Stimulated activated CD4-positive, alpha-beta T cell treated with anti-CD3 and anti-CD28 coated beads, Interleukin-15, amount 100 ng/mL, for 48 hours (primary cell): ENCODE measurements at regions not wholly inside any gene's neighbourhood (a gene's known extent, or its start where the extent isn't known, plus 50 kb on each side); places are given as distances from the start of the nearest gene placed in this dataset.

Experiments
- DNase-seq, 2 donors: peaks; one replicate each; pipeline ENCODE4 v3.0.0-alpha.2; 2020; ENCODE audit warnings: low read depth in 2 of 2

DNA sequence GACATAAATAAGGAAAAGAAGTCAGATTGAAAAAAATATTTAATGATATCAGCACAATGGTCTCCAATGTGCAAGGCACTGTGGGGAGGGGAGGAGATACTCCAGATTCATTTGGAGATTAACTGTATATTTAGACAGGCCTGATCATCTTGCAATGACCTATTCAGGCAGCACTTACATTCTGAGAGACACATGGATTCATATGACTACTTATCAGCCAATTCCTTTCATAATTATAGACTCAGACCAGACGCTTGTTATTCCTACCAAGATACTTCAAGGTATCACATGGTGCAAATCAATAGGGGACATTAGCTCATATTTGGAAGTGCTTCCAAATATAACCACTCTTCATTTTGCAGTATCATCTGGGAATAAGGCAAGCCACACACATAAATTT, 153.5 kb upstream of the TARS1 start:
- DNase-seq: no peak

DNA sequence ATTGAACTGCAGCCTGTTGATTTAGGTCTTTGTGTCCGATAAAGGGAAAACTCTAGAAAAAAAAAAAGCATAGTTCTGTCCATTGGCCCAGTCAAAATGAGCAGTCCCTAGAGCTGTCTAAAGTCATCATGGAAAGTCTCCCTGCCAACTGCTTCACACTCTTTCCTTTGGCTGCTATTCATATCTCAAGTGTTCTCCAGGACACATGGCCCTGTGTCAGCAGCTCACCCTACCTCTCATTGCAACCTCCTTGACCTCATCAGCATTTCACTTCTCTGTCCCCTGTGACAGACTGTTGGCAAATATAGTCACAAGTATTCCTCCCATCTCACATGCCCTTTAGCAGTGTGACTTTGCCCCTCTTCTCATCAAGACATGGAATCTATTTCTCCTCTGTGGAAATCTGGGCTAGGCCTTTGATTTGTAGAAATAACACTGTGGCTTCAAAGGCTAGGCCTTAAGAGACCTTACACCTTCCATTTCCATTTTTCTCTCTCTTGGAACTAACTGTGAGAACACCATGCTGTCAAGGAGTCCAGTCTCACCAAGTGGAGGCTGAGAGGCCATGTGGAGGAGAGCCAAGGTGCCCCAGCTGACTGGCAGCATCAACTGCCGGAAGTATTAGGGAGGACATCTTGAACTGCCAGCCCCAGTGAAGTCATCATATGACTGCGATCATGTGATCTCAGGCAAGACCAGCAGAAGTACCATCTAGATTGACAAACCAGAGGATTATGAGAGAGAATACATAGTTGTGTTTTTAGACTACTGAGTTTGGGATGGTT, 149.4 kb upstream of the TARS1 start:
- DNase-seq: no peak

DNA sequence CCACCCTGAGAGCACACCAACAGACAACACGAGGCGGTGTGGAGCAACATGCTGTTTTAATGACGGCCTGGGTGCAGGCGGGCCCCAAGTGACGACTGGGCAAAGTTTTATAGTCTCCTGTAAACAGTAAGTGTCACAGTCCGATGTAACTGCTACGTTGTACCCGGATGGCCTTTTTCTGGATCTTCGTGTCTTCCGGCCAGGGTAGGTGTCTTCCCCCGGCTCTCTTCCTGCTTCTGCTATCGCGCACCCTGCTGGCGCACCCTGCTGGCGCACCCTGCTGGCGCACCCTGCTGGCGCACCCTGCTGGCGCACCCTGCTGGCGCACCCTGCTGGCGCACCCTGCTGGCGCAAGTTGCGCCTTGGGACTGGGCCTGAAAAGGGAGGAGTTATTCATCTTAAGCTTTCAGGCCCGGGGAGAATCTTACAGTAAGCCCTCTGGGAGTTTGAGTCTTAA, 143.0 kb upstream of the TARS1 start:
- no peak for DNase-seq

DNA sequence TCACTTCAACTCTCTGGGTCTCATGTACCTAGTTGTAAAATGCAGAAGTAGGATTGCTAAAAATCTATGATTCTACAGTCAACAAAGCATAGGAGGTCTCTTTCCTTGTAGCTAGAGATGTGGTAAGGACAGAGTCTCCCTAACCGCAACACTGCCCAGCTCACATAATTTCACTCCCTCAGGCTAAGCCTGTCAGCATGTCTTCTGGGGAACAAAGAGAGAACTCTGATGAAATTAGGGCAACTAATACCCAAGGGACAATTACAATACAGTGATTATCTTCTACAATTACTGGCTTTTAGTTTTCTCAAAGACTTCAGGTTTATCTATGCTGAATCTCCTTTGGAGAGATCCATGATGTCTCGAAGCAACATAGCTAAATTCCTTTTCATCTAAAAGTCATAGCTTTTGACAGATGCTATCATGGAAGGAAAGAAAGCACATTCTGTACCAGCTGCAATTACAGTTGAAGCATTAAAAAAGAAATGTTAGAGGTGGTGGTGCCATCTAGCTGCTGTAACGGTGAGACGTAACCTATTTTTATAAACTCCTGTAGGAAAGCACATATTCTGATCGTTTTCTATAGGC, 141.1 kb upstream of the TARS1 start:
- DNase-seq: no peak

DNA sequence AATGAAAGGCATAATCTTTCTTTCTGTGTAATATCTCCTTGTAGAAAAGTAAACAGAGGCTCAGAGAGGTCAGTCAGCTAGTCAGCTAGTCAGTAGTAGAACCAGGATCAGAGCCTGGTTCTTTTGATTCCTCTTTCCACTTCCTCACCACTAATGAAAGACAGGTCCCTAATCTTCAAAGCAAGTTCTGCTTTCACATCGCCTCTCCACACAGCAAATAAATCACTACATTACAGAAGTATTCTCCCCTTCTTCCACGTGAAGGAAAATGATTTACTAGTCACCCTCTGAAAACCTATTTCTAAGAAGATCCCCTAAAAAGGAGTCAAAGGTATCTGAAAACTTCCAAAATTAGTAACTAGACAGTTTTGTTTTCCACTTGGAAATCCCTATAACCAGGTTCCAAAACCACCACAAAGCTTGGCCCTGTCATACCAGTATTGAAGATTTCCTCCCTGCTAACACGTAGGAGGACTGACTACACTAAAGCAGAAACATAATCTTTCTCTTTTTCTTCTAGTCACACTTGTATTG, 140.5 kb upstream of the TARS1 start:
- DNase-seq: no peak

DNA sequence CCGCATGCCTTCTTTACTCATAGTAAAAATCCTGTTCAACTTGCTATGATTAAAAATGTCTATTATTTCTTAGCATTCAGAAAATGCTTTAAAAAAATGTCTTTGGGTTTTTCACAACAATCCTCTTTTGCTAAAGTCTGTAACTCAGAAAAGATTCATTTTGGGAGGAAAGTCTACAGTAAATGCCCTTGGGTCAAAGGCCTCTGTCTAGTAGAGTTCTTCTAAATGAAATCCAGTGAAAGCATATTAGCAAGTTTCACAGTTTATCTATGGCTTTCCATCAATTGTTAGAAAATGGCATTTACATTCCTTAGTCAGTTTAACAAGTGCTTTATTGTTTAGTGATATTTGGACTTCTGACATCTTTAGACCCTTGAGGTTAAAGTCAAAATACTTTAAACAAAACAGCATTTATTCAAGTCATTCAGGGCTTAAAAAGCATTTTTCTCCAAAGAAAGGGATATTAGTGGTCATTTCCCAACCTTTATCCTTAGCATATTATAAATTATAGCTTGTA, 137.1 kb upstream of the TARS1 start:
- DNase-seq: no peak

DNA sequence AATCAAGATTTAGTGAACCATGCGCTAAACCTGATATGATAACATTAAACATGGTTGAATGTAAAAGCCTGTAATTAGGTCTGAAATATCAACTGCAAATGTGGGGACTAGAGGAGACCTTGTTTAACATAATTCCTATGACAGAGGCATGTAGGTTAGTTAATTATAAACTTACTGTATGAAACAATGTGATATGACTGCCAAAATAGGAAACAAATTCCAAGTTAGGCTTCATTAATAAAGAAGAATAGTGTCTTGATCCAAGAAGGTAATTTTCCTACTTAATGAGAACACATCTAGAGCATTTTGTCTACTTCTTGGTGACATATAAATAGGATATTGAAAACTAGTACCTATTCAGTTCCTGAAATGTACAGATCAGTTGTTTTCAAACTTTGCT, 136.2 kb upstream of the TARS1 start:
- DNase-seq: no peak

DNA sequence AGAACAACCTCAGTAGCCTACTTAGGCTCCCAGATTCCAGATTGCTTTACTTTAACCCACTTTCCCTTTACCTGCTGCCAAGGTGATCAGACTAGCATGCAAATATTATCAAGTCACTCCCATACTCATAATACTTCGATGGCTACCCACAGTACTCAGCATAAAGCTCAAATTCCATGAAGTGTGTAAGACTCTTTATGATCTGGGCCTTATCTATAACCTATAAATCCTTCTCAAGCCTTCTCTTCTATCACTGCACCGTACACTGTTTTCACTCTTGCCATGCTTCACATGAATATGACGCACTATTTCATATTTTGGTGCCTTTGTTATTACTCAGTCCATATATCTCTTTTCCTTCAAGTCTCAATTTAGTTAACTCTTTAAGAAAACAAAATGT, 135.2 kb upstream of the TARS1 start:
- DNase-seq: no peak

DNA sequence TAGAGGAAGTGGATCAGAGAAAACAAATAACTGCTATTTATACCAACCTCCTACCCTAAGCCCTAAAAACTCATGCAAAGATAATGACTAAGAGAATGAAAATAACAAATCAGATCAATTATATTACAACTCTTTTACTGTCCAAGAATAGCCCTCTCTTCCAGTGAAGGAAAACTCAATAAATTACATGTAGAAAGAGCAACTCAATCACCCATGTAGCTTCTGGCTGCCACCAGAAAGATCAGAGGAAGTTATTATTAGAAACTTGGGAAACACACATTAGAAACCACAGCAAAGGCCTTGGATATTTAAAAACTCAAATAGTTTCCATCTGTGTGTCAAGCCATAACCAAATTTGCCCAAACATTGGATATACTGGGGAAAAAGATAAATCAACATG, 134.0 kb upstream of the TARS1 start:
- DNase-seq: no peak

DNA sequence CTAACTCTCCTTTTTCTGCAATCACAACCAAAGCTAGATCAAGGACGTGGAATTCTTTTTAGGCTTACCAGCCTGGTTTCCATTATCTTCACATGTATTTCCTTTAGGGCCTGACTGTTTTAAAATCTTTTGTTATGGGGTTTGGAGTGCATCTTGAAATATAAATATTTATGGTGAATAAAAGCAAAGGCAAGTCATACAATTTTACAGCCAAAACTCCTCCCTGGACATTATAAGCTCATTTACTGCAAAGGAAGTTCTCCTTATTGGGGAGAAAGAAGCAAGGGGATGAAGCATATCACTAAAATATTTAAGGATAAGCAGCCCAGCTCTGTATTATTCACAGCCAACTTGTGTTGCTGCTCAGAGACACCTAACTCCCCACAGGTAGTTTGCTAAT, 132.2 kb upstream of the TARS1 start:
- no peak for DNase-seq

DNA sequence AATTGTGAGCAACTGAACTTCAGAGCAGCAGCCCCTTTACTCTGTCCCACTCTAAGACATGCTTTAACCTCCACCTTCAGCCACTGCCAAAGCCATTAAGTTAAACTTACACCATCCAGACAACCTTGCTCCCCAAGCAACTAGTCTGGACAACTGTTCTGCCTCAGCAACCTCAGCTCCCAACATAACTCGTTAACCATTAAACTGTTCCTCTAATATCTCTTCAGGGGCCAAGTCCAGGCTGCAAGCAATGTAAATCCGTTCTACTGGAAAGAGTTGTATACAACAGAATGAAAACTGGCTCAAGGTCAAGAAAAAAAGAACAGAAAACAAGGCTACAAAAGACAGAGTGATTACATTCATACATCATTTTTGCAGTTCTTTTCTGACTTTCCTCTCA, 131.7 kb upstream of the TARS1 start:
- no peak for DNase-seq

DNA sequence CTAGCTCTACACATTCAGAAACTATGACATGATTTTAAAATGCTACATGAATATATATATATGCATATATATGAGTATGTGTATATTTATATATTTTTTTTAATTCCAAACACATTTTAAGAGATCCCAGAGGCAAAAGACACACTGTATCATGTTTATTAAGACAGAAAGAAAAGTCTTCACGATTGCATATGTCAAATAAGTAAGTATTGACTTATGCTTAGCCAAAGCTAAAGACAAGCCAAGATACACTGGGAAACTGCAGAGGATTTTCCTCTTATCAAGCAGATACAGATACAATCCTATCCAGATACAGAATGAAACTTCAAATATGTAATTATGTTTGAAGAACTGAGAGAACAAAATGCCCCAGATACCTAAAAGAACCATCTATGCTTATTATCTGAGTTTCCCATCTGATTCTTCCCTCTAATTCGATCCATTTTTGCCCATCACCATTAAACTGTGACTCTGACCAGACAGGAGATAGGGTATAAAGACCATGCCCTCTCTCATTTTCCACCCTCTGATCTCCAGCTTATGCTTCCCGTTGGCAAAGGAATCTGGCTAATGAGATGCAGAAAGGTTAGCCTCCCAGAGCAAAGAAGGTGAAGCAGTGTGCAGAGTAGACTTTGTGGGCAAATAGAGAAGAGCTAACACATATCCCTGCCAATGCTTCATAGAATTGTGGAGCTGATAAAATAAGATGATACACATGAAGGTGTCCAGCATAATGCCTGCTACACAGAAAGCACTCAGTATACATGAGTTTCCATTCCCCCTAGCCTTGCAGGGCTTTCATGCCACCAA, 131.0 kb upstream of the TARS1 start:
- no peak for DNase-seq

DNA sequence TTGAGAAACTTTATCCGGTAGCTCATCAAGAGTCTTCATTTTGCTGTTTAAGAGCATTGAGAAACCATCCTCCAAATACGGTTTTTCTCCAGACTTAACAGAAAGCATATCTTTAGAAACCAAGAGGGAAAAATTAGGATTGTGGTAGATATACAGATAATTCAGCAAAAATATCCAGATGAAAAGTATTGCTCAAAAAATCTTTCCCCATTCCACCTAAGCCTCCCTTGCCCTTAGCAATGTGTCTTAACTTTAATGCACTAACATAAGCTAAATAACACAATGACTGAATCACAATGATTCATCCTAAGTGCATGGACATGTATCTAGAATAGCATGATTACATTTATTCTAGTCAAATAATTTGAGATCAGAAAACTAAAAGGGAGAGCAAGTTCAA, 130.3 kb upstream of the TARS1 start:
- DNase-seq: no peak

DNA sequence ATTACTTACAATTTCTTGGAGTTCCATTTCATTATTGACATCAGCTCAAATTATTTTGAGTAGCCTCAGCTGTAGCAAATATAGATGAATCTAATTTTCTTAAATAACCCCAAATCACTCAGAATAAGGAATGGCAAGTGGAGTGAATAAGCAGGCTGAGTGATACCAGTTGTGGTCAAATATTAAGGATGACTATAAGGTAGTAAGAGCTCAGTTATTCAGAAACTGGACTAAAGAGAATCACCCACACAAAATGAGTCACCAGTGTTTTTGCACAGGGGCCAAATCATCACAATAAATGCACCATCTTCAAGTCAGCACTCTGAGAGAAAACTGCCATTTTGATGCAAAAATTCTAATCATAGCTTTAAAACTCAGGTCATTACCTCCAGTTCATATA, 128.9 kb upstream of the TARS1 start:
- no peak for DNase-seq

DNA sequence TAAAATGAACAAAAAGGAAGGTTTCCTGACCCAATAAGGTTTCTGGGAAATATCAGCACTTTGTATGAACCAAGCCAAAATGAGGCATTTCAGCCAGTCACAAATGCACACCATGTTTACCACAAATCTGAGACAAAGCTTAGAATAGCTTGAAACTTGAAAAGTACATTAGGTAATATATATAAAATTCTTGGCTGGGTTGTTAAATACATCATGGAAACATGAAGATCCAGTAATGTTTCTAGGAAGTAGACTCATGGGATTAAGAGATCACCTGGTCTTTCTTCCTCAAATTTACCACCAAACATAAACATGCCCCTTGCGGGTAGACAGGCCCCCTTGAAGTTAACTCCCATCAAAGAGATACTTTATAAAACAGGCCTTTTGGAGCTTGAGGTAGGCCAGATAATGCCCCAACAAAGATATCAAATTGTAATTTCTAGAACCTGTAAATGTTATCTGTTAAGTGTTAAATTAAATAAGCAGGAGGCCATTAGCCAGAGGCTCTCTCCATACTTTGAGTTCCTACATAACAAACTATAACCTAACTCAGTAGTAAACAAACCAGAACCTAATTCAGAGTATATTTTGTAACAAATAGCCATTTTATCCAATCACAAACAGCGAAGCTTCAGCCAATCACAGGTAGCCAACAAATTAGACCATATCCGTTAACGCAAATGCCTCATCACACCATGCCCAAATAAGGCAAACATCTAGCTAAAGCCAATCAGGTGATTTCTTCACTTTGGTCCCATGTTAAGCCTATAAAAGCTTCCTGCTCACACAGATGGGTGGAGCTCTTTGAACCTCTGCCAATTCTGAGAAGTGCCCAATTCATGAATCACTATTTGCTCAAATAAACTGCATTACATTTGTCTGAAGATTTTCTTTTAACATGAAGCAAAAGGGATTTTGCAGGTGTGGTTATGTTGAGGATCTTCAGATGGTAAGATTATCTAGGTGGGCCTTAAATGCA, 127.9 kb upstream of the TARS1 start:
- no peak for DNase-seq

DNA sequence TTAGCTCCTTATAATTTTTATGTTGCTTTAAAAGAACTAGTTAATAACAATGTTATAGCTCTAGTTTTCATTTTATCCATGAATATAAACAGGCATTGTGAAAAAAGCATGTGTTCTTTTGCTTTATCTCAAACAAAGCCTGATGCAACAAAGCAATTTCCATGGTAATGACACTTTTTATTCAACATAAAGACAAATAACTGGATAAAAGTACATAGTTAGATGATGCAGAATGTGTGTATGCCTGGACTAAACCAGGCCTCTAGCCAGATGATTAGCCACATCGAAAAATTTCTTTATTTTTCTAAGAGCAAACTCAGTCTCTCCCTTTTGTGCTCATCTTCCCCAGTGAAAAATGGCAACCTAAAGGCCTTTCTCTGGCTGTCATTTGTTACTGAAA, 125.6 kb upstream of the TARS1 start:
- DNase-seq: no peak

DNA sequence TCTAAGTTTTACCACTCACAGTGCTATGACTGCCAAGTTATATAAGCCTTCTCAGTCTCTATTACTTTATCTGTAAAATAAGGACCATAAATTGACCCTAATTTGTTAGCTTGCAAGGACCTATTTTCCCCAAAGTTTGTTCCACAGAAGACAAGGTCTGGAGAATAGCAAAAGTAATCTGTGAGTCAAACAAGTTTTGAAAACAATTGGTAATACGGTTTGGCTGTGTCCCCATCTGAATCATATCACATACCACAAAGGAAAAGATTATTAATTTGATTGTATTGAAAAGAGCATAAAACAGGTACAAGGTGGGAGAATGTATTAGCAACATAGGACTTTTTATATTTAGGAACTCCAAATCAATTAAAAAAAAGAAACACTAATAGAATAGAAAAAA, 124.0 kb upstream of the TARS1 start:
- DNase-seq: no peak

DNA sequence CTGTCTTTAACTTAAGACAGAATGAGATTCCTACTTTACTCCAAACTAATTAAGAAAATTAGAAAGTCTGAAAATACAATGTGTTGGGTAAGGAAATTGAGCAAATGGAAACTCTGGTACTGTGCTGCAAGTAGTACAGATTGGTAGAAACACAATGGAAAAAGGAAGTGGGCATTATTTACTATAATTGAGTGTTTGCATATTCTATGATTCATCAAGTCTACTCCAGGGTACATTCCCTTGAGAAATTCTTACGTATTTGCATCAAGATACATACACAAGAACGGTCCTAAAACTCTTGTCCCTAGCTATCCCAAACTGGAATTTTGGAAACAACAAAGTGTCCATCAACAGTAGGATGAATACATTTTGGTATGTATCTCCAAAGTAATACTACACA, 123.5 kb upstream of the TARS1 start:
- no peak for DNase-seq

DNA sequence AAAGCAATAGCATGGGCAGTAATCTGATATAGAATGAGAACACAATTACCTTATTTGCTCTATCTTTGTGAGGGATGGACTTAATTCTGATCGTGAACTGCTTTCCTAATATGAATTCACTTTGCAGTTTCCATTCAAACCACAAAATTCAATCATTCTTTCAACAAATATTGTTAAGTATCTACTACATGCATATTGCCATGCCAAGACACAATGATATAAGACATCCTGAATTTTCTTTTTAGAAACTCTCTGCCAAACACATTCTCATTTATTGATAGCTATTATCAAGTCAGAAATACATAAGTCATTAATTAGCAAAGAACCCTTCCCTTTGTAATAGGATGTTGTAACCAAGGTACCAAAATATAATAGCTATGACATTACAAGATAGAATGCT, 121.6 kb upstream of the TARS1 start:
- DNase-seq: no peak

DNA sequence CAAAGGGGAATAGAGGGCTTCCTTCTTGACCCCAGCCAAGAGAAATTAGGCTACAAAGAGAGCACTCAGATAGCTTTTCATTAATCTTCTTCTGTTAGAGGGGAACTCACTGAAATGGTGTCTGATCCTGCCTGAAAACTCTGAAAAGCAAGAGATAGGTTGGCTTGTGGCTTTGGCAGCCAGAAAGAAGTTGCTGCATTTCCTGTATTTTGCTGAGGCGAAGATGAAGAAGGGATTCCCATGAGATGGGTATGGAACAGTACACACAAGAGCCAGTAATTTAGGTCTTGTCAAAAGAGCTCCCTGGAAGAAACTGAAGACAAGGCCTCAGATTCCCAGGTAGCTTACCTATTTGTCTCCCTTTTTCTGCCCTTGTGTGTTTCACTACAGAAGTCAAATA, 120.9 kb upstream of the TARS1 start:
- DNase-seq: no peak

DNA sequence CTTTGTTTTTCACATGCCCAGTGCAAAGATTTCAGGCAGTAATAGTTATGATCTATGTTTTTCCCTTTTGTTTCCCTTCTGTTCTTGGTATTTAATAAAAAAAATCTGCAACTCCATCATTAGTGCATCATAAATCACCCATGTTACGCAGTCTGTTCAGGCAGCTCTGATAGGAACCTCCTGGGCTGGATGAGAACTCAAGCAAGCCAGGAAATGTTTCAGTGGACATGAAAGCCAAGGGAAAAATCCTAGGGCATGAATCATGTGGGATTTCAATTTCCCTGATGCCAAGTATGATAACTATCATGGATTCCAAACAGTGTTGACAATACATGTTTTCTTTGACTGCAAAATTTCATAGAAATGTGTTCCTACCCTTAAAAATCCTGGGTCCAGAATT, 119.7 kb upstream of the TARS1 start:
- DNase-seq: no peak
